ENCODE measurements at regions not wholly inside any gene's neighbourhood (a gene's known extent, or its start where the extent isn't known, plus 50 kb on each side); places are given as distances from the start of the nearest gene placed in this dataset.
"Not testable (repeated sequence)": the region's sequence is repeated elsewhere in the genome, so short reads cannot be mapped to it uniquely, and the experiment has no call there.

GRCh38 chr1:234848972-234849649 lies 239.1 kb upstream of the IRF2BP2 start:
- H3K23me2 ChIP-seq (ENCODE audit: insufficient read length, low read depth, low read length, poor library complexity, severe bottlenecking) = no peaks in the 10 kb centered on the region
- H4K20me1 ChIP-seq (ENCODE audit: control insufficient read depth, insufficient read depth, insufficient read length) = no peaks in the 10 kb centered on the region
- WGBS (ENCODE audit: extremely low coverage, insufficient read length, low lambda C conversion rate) = no CpG with 5 or more reads among the region's 6 CpGs
- H3K79me2 ChIP-seq (ENCODE audit: insufficient read depth, low read length) = no peaks in the 10 kb centered on the region
- no peak overlapping the region for H3T11ph ChIP-seq (ENCODE audit: low read length)
- no peaks in the 10 kb centered on the region for H3K79me1 ChIP-seq (ENCODE audit: insufficient read depth, low read depth, low read length, poor library complexity, severe bottlenecking)
- no peak overlapping the region for H4K91ac ChIP-seq (ENCODE audit: insufficient read length, low read depth, low read length)
- H3K9me3 ChIP-seq (ENCODE audit: control insufficient read depth, low read depth, low read length) = no peaks in the 10 kb centered on the region
- H3K56ac ChIP-seq (ENCODE audit: insufficient read length, low read depth, low read length) = no peak overlapping the region
- Mint-ChIP-seq H3K27me3 (ENCODE audit: low read depth) (no peaks in the 10 kb centered on the region; the same call in 1 of the 2 replicates), H3K27ac (no peak overlapping the region), H3K4me1 (peaks cover 24 to 32% of the 10 kb centered on the region in 2 experiments), H3K36me3 (ENCODE audit: insufficient read depth in 1 of 3, low read depth in 3 of 3) (no peaks in the 10 kb centered on the region), H3K4me3 (no peak overlapping the region), H3K9me3 (peaks cover 0 to 2% of the 10 kb centered on the region in 2 experiments; a peak in 1 of 5 replicates)
- H3K4ac ChIP-seq (ENCODE audit: low read depth, low read length) = no peak overlapping the region
- no peak overlapping the region for H2BK120ac ChIP-seq (ENCODE audit: low read depth, low read length, poor library complexity, severe bottlenecking)
- H2AFZ ChIP-seq (ENCODE audit: low read length) = no peak overlapping the region
- H3K18ac ChIP-seq (ENCODE audit: insufficient read length, low read depth, low read length) = no peak overlapping the region
- H2BK12ac ChIP-seq (ENCODE audit: insufficient read length, low read depth, low read length) = no peak overlapping the region
- no peak overlapping the region for H2BK15ac ChIP-seq (ENCODE audit: low read depth, low read length)
- H4K5ac ChIP-seq (ENCODE audit: insufficient read length, low read depth, low read length) = no peak overlapping the region
- no peak overlapping the region for H2AK5ac ChIP-seq (ENCODE audit: insufficient read length, low read length)
- H3K4me1 ChIP-seq (ENCODE audit: insufficient read depth, low read length) = no peaks in the 10 kb centered on the region
- no peaks in the 10 kb centered on the region for H3K27me3 ChIP-seq (ENCODE audit: insufficient read depth, low read length)
- H4K8ac ChIP-seq (replicated peaks; ENCODE audit: insufficient read length, low read depth, low read length) = no peak overlapping the region
- H3K23ac ChIP-seq (ENCODE audit: insufficient read length, low read depth, low read length) = no peak overlapping the region
- H3K27ac ChIP-seq (ENCODE audit: insufficient read length, low read depth, low read length) = no peak overlapping the region
- no peak overlapping the region for H2BK20ac ChIP-seq (ENCODE audit: low read depth, low read length, poor library complexity, severe bottlenecking)
- no peak for DNase-seq
- no peak overlapping the region for H3K4me2 ChIP-seq (ENCODE audit: insufficient read depth, insufficient read length, low read length)
- H2BK5ac ChIP-seq (ENCODE audit: insufficient read length, low read length) = no peak overlapping the region
- H3K14ac ChIP-seq (ENCODE audit: insufficient read depth, low read length) = no peak overlapping the region
- 0 out of 3 replicates have a peak, but pooled peaks have one; percentile 23 for TF ChIP-seq CTCF (conservative IDR thresholded peaks at IDR 0.05)
- H3K9ac ChIP-seq (ENCODE audit: extremely low read depth, insufficient read length, low read length) = no peak overlapping the region

- H3K56ac ChIP-seq (ENCODE audit: insufficient read length, low read depth, low read length); H4K91ac ChIP-seq (ENCODE audit: insufficient read length, low read depth, low read length); H3K27ac Mint-ChIP-seq; H3K4me2 ChIP-seq (ENCODE audit: insufficient read depth, insufficient read length, low read length); H3K79me1 ChIP-seq (ENCODE audit: insufficient read depth, low read depth, low read length, poor library complexity, severe bottlenecking); DNase-seq; H3K18ac ChIP-seq (ENCODE audit: insufficient read length, low read depth, low read length); H3K14ac ChIP-seq (ENCODE audit: insufficient read depth, low read length); H2BK12ac ChIP-seq (ENCODE audit: insufficient read length, low read depth, low read length); H3K36me3 Mint-ChIP-seq (ENCODE audit: insufficient read depth in 1 of 3, low read depth in 3 of 3); H3K27ac ChIP-seq (ENCODE audit: insufficient read length, low read depth, low read length); H2BK15ac ChIP-seq (ENCODE audit: low read depth, low read length); H3K9ac ChIP-seq (ENCODE audit: extremely low read depth, insufficient read length, low read length); H3K23me2 ChIP-seq (ENCODE audit: insufficient read length, low read depth, low read length, poor library complexity, severe bottlenecking); H2AK5ac ChIP-seq (ENCODE audit: insufficient read length, low read length); H4K5ac ChIP-seq (ENCODE audit: insufficient read length, low read depth, low read length); H3K4me1 ChIP-seq (ENCODE audit: insufficient read depth, low read length); H2BK5ac ChIP-seq (ENCODE audit: insufficient read length, low read length); H2AFZ ChIP-seq (ENCODE audit: low read length); H3T11ph ChIP-seq (ENCODE audit: low read length); H3K79me2 ChIP-seq (ENCODE audit: insufficient read depth, low read length); H4K8ac ChIP-seq (replicated peaks; ENCODE audit: insufficient read length, low read depth, low read length); H3K4ac ChIP-seq (ENCODE audit: low read depth, low read length); H3K9me3 Mint-ChIP-seq; H3K4me3 Mint-ChIP-seq; H3K9me3 ChIP-seq (ENCODE audit: control insufficient read depth, low read depth, low read length); H4K20me1 ChIP-seq (ENCODE audit: control insufficient read depth, insufficient read depth, insufficient read length); H3K23ac ChIP-seq (ENCODE audit: insufficient read length, low read depth, low read length); H2BK120ac ChIP-seq (ENCODE audit: low read depth, low read length, poor library complexity, severe bottlenecking); H2BK20ac ChIP-seq (ENCODE audit: low read depth, low read length, poor library complexity, severe bottlenecking); H3K27me3 ChIP-seq (ENCODE audit: insufficient read depth, low read length); H3K27me3 Mint-ChIP-seq (ENCODE audit: low read depth): not testable (repeated sequence)
- peaks cover 20 to 27% of the 10 kb centered on the region in 2 experiments for H3K4me1 Mint-ChIP-seq
- WGBS (ENCODE audit: extremely low coverage, insufficient read length, low lambda C conversion rate) = no CpG with 5 or more reads among the region's 2 CpGs
Observed at GRCh38 chr1:234846813-234847212, 236.8 kb upstream of the IRF2BP2 start.

All from H9 (cell line).